GM21390 (cell line): ENCODE measurements at regions not wholly inside any gene's neighbourhood (a gene's known extent, or its start where the extent isn't known, plus 50 kb on each side); places are given as distances from the start of the nearest gene placed in this dataset.
"Not testable (repeated sequence)": the region's sequence is repeated elsewhere in the genome, so short reads cannot be mapped to it uniquely, and the experiment has no call there.

Experiments used
- ATAC-seq: cut with Tn5 transposase; IDR thresholded peaks from one replicate; pipeline ENCODE4 v1.9.1; 2021; ENCODE audit not compliant: unreplicated experiment

DNA sequence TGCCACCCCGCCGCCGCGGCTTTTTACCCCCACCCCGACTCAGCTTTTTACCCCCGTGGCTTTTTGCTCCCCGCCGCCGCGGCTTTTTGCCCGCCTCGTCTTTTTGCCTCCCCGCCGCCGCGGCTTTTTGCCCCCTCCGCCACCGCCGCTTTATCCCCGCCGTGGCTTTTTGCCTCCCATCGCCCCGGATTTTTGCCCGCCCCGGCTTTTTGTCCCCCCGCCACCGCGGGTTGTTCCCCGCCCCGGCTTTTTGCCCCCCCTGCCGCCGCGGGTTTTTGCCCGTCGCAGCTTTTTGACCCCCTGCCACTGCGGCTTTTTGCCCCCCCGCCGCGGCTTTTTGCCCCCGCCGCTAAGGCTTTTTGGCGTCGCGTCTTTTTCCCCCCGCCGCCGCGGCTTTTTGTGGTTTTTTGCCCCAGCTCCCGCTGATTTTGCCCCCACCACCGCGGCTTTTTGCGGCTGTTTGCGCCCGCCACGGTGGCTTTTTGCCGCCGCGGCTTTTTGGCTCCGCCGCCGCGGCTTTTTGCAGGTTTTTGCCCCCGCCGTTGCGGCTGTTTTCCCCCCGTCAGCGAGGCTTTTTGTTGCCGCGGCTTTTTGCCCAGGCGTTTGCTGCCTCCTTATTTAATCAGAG, 597.2 kb downstream of the GOLGA6L6 start:
- ATAC-seq = no peak

DNA sequence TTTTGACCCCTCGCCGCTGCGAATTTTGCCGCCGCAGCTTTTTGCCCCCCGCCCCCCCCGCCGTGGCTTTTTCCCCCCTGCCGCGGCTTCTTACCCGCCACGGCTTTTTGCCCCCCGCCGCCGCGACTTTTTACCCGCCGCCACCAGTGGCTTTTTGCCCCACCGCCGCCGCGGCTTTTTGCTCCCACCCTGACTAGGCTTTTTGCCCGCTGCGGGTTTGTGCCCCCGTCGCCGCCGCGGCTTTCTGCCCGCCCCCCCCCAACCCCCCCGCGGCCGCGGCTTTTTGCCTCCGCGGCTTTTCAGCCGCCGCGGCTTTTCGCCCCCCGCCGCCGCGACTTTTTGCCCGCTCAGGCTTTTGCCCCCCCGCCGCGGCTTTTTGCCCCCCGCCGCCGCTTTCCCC, 598.1 kb downstream of the GOLGA6L6 start:
- no peak for ATAC-seq

DNA sequence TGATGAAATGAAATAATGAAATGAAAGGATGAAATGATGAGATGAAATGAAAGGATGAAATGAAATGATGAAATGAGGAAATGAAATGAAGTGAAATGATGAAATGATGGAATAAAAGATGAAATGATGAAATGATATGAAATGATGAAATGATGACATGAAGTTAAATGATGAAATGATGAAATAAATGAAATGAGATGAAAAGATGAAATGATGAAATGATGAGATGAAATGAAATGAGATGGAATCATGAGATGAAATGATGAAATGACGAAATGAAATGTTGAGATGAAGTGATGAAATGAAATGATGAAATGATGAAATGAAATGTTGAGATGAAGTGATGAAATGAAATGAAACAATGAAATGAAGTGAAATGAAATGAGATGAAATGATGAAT, 638.3 kb downstream of the GOLGA6L6 start:
- ATAC-seq = not testable (repeated sequence)

DNA sequence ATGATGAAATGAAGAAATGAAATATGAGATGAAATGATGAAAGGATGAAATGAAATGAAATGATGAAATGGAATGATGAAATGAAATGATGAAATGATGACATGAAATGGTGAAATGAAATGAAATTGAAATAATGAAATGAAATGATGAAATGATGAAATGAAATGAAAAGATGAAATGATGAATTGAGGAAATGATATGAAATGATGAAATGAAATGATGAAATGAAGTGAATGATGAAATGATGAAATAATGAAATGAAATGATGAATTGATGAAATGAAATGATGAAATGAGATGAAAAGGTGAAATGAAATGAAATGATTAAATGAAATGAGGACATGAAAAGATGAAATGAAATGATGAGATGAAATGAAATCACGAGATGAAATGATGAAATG, 639.2 kb downstream of the GOLGA6L6 start:
- not testable (repeated sequence) for ATAC-seq

DNA sequence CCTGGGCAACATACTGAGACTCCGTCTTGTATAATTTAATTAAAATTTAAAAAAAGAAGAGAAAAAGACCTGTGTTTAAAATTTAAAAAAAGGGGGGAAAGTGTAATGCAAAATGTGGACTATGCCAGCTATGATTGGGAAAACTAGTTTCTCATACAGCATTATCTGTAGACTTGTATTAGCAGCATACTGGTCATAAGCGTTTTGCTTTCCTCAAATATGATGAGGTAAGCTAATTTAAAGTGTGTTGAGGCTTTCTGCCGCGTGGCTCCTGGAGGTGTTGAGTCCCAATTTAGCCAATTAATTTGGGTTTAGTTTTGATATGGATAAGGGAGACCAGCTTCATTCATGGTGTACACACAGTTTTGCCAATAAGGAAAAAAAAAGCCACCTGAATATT, 640.2 kb downstream of the GOLGA6L6 start:
- not testable (repeated sequence) for ATAC-seq

DNA sequence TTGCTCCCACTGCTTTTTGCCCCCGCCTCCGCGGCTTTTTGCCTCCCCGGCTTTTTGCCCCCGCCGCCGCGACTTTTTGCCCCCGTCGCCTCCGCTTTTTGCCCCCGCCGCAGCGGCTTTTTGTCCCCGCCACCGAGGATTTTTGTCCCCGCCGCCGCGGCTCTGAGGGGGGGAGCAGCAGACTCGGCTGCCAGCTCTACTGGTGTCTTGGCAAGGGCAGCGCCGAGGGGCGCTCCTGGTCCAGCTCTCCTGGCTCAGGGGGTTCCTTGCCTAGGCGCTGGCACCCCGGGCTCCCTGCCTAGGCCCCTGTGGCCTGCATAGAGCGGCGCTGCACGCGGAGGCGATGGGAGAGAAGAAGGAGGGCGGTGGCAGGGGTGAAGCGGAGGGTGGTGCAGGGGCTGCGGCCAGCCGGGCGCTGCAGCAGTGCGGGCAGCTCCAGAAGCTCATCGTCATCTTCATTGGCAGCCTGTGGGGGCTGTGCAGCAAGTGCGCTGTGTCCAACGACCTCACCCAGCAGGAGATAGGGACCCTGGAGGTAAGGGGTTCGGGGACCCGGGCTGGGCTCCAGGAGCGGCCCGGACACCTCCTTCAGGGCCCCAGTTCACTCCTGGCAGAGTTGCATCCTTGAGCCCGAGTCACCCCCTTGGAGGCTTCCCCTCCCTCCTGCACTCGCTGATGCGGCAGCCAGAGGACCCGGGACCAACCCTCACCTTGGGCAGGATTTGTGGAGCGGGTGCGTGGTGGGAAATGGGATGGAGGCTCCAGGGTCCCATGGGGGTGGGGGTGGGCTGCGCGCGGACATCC, 642.4 kb downstream of the GOLGA6L6 start:
- ATAC-seq = no peak

DNA sequence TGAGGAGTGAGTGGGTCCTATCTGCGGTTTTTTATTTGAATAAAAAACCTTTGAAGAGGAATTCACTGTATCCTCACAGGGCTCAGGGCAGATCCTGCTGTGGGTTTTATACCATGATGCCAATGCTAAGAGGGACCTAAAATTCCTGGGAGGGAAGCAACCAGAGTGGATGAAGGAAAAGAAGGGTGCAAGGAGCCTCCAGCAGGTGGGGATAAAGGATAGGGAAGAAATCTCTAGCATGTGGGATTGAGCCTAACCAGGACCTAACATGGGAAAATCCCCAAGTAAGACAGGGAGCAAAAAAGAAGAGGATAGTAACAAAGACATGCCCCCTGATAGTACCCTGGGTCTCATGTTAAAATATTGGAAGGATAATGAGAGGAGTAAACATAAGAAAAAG, 652.8 kb downstream of the GOLGA6L6 start:
- ATAC-seq = not testable (repeated sequence)

DNA sequence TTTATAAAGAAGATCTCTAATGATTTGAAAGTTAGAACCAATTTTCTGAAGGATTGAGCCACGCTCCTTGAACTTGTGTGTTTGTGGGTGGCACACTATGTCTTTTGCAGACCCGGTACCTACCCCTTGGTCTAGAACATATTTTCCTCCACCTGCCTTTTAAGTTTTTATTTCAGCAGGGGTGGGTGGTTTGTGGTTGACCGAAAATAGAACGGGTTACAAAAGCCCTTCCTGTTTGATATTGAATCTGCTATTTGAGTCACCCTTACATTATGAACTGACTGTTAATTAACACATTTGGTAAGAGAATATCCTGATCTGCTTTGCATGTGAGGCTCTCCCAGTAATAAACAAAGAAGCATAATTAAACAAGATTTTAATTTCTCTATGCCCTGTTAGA, 697.5 kb downstream of the GOLGA6L6 start:
- not testable (repeated sequence) for ATAC-seq
